ENCODE measurements at regions not wholly inside any gene's neighbourhood (a gene's known extent, or its start where the extent isn't known, plus 50 kb on each side); places are given as distances from the start of the nearest gene placed in this dataset.
"Not testable (repeated sequence)": the region's sequence is repeated elsewhere in the genome, so short reads cannot be mapped to it uniquely, and the experiment has no call there.

- DNase-seq: no peak
Measured at GRCh38 chr6:170232186-170233002, 58.5 kb downstream of the DLL1 start.

GRCh38 chr6:170231293-170232185 lies 59.3 kb downstream of the DLL1 start:
- no peak for DNase-seq

- no peak for DNase-seq
Measured at GRCh38 chr6:170230520-170231292, 60.2 kb downstream of the DLL1 start.

GRCh38 chr6:170229851-170230519 lies 60.9 kb downstream of the DLL1 start:
- DNase-seq: no peak

DNA sequence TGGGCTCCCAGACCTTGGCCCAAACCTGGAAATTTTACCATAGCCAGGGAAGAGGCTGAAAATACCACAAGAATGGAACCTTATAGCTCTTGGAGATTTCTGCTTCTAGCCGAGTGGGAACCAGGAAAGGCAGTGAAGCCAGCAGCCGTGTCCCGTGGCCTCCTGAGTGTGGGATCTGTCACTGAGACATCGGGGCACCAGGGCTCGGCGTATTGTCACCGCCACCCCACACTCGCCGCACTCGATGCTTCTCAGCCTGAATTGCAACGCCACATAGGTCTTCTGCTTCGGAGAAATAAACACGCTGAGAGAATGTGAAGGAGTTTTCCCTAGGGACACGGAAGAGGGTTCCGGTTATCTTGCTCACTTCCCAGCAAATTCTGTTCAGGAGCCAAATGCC lies 61.5 kb downstream of the DLL1 start:
- DNase-seq: no peak

GRCh38 chr6:170228946-170229310 lies 62.0 kb downstream of the DLL1 start:
- DNase-seq: no peak

DNA sequence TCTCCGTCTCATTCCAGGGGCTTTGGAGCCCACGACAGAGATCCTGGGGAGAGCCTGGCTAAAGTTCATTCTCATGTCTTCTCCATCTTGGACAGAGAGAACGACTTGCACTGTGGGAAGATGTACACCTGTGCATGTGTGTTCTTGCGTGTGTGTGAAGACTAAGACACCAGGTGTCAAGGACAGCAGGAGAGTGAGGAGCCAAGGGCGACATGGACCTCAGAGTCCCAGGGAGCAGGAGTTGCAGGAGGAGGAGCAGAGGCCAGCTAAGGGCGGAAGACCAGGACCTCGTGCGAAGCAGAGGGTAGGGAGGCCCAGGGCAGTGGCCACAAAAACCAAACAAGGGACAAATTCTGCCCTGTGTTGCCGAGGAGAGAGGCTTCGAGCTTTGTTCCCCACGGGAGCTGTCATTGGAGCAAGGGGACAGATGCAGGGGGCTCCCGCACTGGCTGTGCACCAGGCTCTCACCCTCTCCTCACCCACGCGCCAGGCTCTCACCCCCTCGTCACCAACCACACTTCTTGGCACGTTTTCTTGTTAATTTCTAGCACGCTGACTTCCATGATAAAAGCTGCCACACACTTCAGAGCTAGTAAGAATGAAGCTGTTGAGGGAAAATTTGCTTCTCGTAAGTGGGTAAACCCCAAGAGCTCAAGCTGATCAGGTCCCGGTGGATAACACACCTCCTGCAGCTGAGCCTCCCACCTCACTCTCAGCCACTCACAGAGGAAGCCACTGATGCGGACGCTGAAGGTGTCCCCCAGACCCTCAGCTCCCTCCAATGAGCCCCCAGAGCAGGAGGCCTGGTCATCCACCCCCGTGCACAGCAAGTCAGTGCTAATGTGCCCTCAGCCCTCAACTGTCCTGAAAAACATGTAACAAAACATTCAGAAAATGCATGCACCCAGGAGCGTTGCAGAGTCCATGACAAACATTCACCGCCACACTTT lies 62.6 kb downstream of the DLL1 start:
- no peak for DNase-seq

DNA sequence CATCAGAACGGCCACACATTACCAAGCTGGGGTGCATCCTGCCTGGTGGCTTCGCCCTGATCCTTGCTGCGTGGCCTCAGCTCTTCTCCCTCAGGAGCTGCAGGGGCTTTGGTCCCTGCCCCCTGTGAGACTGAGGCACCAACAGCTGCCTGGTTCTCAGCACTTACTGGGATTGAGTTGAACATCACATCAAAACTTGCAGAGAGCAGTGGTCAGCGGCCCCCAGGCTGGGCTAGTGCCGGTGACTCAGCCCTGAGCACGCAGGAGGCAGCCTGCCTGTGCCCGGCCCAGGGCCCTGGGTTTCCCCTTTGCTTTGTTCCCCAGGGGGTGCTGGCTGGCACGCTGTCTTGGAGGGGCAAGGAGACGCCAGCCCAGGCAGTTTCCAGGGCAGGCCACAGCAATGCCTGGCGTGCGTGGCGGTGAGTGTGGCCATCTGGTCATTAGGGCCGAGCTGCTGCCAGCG lies 63.3 kb downstream of the DLL1 start:
- DNase-seq: no peak

DNA sequence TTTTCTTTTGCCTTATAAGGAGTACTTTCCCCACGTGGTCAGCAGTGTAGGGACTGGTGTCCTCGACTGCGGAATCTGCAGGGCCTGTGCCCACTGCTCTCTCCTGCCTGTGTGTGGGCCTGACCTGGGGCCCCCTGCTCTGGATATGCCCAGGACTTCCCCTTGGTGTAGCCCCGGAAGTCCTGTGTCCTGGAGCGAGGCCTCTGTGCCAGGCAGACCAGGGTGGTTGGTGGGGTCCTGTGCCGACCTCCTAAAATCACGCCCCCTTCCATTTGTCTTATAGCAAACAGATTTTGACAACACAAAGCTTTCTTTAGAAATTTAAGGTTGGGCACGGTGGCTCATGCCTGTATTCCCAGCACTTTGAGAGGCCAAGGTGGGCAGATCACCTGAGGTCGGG lies 64.2 kb downstream of the DLL1 start:
- no peak for DNase-seq

DNA sequence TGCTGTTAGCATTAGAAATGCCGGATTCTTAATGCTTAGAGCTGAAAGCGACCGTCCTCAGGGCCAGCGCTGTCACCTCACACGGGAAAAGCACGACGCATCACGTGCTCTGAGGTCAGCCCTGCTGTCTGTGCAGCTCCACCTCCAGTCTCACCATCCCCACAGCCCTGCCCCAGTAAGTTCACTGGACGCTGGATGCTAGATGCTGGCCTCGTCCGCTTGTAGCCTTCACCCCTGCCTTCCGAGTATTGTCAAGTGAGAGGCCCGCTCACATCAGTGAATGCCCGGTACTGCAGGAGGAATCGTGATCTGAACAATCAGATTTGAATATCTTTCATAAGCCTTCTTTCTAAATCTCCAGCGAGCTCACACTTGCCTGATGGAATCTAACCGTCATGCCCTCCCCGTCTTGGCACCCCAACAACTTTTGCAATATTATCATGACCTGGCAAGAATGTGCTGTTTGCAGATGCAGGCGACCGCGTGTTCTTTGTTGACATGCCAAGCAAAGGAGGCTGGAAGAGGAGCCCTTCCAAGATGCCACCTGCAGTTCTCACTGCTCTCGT lies 64.9 kb downstream of the DLL1 start:
- DNase-seq: no peak

DNA sequence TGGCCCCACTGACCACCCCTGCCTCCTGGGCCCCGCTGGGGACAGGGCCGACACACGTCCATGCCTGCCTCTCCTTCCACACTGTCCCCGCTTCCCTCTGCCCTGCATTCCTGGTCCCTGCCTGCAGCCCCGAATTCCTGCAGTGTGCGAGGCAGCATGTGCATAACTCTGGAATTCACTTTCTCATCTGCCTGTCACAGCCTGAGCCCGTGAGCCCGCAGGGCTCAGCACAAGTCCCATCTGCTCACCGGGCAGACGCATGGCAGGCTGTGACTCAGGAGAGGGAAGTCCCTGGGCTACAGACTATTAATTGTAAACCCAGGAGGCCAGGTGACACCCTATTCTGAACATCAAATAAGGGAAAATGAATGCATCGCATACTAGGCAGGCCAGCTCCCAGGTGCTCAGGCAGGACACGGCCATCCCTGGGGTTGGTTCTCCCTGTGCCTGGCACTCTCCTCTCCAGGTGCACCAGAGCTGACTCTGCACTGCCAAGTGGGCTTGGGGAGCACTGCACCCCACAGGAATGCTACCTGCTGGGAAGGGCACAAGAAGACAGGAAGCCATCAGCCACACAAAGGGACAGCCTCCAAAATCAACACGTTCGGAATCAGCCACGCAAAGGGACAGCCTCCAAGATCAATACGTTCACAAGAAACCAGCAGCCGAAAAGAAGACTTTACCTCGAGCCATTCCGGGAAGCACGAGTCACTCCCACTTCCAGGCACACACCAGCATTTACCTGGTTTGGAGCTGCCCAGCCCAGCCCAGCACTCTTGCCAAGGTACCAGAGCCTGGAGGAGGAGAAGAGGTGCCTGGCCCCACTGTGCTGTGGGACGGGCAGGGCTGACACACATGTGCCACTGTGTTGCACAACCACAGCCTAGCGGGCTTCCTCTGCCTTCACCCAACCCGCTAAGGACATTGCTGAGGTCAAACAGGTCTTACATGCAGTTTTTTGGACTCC lies 65.9 kb downstream of the DLL1 start:
- no peak for DNase-seq

GRCh38 chr6:170223718-170224693 lies 66.9 kb downstream of the DLL1 start:
- DNase-seq: no peak

DNA sequence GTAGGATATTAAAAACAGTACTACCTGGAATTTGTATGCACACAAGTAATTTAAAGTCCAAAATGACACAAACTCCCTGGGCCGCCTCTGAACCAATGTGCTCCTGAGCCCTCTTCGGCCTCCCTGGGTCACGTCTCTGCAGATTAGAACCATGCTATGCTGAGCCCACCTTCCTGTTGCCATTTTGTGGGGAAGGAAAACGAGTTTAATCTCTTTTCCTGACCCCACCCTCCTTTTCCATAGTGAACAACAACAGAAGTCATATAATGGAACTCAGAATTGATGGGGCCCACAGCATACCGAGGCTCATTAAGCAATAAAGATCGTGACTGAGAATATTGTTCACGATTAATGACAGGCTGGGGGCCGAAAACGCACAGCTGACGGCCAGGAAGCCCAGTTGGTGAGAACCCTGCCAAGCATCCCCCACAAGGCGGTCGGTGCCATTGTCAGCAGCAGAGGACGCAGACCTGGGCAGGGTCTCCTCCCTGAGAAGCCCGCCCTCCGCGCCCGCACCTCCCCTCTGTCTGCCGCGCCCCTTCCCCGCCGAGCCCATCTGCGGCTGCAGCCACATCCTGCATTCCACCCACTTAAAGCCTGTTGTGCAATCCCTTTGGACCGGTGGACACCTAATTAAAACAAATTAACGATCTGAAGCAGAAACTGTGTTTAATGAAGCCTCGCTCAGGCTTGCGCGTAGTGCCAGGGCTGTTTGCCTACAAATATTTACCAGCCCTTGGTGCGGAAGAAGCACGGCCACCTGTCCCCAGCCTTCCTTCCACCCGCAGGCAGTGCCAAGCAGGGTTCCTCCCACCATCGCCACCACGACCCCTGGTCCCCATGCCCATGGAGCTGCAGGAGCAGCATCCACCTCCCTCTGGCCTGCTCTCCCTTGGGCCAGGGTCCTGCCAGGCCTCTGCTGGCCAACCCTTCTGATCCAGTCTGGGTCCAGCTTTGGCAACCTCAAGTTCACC lies 68.1 kb downstream of the DLL1 start:
- no peak for DNase-seq

DNA sequence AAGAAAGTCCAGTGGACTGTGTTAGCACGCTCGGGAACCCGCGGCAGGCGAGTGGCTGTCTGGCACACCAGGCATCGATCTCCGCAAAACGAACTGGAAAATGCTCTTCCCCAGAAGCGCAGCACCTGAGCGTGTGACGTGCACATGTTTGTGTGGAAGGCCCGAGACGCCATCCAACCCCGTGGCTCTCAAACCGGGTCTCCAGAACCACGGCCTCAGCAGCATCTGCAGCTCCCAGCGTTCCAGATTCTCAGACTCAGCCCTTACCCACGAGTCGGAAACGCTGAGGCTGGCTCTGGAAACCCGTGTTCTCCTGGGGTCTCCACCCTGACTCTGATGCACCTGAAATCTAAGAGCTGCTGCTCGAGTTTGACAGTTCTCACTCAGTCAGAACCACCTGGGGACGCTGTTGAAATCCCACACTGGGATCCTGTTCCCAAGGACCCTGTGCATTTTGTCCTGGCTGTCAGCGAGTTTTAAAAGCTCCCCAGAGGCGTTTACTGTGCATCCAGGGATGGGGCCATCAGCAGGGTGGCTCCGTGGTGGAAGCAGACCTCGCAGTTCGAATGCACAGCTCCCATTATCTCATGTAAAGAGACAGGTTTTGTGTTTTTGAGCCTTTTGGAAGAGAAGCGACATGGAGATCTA lies 69.0 kb downstream of the DLL1 start:
- DNase-seq: no peak

GRCh38 chr6:170221052-170221752 lies 69.7 kb downstream of the DLL1 start:
- DNase-seq: no peak

DNA sequence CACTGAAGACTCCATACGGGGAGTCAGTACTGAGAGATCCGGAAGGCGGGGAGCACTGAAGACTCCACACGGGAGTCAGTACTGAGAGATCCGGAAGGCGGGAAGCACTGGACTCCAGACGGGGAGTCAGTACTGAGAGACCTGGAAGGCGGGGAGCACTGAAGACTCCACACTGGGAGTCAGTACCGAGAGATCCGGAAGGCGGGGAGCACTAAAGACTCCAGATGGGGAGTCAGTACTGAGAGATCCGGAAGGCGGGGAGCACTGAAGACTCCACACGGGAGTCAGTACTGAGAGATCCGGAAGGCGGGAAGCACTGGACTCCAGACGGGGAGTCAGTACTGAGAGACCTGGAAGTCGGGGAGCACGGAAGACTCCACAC lies 77.2 kb downstream of the DLL1 start:
- not testable (repeated sequence) for DNase-seq

Measured in activated CD4-positive, alpha-beta T cell treated with anti-CD3 and anti-CD28 coated beads for 1 hour (primary cell).